CD4-positive, CD25-positive, alpha-beta regulatory T cell (primary cell): ENCODE measurements at regions not wholly inside any gene's neighbourhood (a gene's known extent, or its start where the extent isn't known, plus 50 kb on each side); places are given as distances from the start of the nearest gene placed in this dataset.

Experiments
- ATAC-seq, 2 donors: fragments of 150-1000 bp; cut with Tn5 transposase; one replicate each; pipeline ENCODE4 v1.10.0; 2021; ENCODE audit warnings: low read depth in 2 of 2, moderate number of reproducible peaks in 2 of 2, moderate library complexity in 1 of 2
- DNase-seq, 3 donors: peaks; one replicate each; pipeline versions ENCODE4 v3.0.0 to v3.0.0-alpha.2; 2012 to 2022; ENCODE audit warnings: mixed read lengths in 1 of 3
- H3K27ac ChIP-seq: one replicate; pipeline ENCODE4 v1.7.0; 2013; ENCODE audit warnings: mild to moderate bottlenecking, low read length; ENCODE audit not compliant: insufficient read depth, poor library complexity, severe bottlenecking
- H3K27me3 ChIP-seq: one replicate; pipeline ENCODE4 v1.7.0; 2013; ENCODE audit warnings: low read length; ENCODE audit not compliant: control insufficient read depth, insufficient read depth
- H3K36me3 ChIP-seq: one replicate; pipeline ENCODE4 v1.7.0; 2013; ENCODE audit warnings: mild to moderate bottlenecking, low read length, moderate library complexity; ENCODE audit not compliant: control insufficient read depth, insufficient read depth
- H3K4me1 ChIP-seq: 2 replicates; pipeline ENCODE4 v1.7.0; 2013; ENCODE audit warnings: mild to moderate bottlenecking, low read length; ENCODE audit not compliant: insufficient read depth, control insufficient read depth, poor library complexity, severe bottlenecking
- H3K4me3 ChIP-seq: one replicate; pipeline ENCODE4 v1.7.0; 2013; ENCODE audit warnings: low read depth, mild to moderate bottlenecking, low read length, moderate library complexity
- H3K9me3 ChIP-seq, 2 experiments: 1 replicate in 1 of 2; 2 replicates in 1 of 2; pipeline ENCODE4 v1.7.0; 2013; ENCODE audit warnings: low read length in 2 of 2, mild to moderate bottlenecking in 1 of 2, moderate library complexity in 1 of 2; ENCODE audit not compliant: control insufficient read depth in 2 of 2
- H3K27ac Mint-ChIP-seq, 3 donors: one replicate each; pipeline ENCODE4 v1.8.0; 2020 to 2022; ENCODE audit warnings: mild to moderate bottlenecking in 3 of 3, mixed read lengths in 3 of 3, moderate library complexity in 2 of 3
- H3K27me3 Mint-ChIP-seq: one replicate; pipeline ENCODE4 v1.8.0; 2022; ENCODE audit warnings: mild to moderate bottlenecking, mixed read lengths
- H3K36me3 Mint-ChIP-seq: one replicate; pipeline ENCODE4 v1.8.0; 2020; ENCODE audit warnings: mixed read lengths
- H3K4me1 Mint-ChIP-seq, 4 donors: one replicate each; pipeline ENCODE4 v1.8.0; 2020 to 2022; ENCODE audit warnings: mixed read lengths in 4 of 4, mild to moderate bottlenecking in 1 of 4
- H3K4me3 Mint-ChIP-seq, 4 donors: one replicate each; pipeline ENCODE4 v1.8.0; 2020 to 2022; ENCODE audit warnings: mild to moderate bottlenecking in 4 of 4, mixed read lengths in 4 of 4, moderate library complexity in 3 of 4
- H3K9me3 Mint-ChIP-seq, 7 donors: one replicate each; pipeline ENCODE4 v1.8.0; 2020 to 2022; ENCODE audit warnings: mixed read lengths in 7 of 7, mild to moderate bottlenecking in 3 of 7, moderate library complexity in 2 of 7

- no peak for DNase-seq
- Histone ChIP-seq H3K27ac (no peak overlapping the region), H3K9me3 (no peaks in the 10 kb centered on the region), H3K27me3 (no peaks in the 10 kb centered on the region), H3K4me3 (no peak overlapping the region), H3K36me3 (no peaks in the 10 kb centered on the region), H3K4me1 (no peaks in the 10 kb centered on the region)
- H3K4me1 Mint-ChIP-seq: no peaks in the 10 kb centered on the region
- no peak for ATAC-seq
- H3K9me3 Mint-ChIP-seq: peaks cover 0 to 4% (median 0%) of the 10 kb centered on the region in 7 donors
- H3K36me3 Mint-ChIP-seq: no peaks in the 10 kb centered on the region
- H3K4me3 Mint-ChIP-seq: no peak overlapping the region
- H3K27ac Mint-ChIP-seq: no peak overlapping the region
- H3K27me3 Mint-ChIP-seq: no peaks in the 10 kb centered on the region
These were observed 787.4 kb downstream of the CDY1 start for GRCh38 chrY:26409329-26409712.
